ENCODE measurements at regions not wholly inside any gene's neighbourhood (a gene's known extent, or its start where the extent isn't known, plus 50 kb on each side); places are given as distances from the start of the nearest gene placed in this dataset.

GRCh38 chr5:92267830-92268229, 884.7 kb upstream of the ARRDC3 start:
- no peak for TF ChIP-seq GATA2 (IDR thresholded peaks at IDR 0.05; ENCODE audit: low read depth, low read length)
- TF ChIP-seq GATA3 (IDR thresholded peaks at IDR 0.05; ENCODE audit: low read depth, low read length): no peak
